IPS-NIHi7 (cell line): ENCODE measurements at regions not wholly inside any gene's neighbourhood (a gene's known extent, or its start where the extent isn't known, plus 50 kb on each side); places are given as distances from the start of the nearest gene placed in this dataset.

Experiments used
- DNase-seq: peaks from one replicate; pipeline ENCODE4 v3.0.0; 2012; ENCODE audit warnings: mixed read lengths; ENCODE audit errors: extremely low spot score

DNA sequence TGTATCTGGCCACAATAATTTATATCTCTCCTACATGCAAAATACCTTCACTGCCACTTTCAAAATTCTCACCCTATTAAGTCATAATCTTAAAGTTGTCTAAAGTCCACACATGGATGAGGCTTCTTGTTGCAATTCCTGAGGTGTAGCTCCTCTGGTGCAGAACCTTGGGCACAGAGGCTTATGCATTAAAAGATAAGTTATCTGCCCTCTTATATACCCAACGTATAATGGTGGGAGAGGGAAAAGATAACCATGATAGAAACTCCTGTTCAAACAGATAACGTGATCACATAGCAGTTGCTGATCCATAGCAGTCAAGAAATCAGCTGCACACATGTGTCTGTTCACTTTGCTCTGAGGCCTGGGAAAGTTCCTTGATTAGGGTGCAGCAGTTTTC lies 1767.0 kb downstream of the MAT2B start:
- no peak for DNase-seq

DNA sequence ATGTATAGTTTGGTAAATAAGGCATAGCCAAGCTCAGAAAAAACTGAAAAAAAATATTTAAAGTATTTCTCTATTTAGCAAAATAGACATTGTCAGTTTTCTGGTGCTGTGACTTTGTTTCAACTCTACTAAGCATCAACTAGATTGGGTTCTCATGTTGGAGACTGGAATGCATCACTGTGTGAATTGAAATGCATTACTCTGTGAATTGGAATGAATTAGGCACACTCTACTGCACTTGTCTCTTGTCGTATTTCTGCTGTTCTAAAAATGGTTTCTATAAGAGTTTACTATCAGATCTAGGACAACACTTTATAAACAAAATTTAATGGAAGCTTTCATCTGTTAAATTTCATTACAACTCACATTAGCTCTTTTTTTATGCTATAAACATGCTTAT lies 1772.2 kb downstream of the MAT2B start:
- no peak for DNase-seq

DNA sequence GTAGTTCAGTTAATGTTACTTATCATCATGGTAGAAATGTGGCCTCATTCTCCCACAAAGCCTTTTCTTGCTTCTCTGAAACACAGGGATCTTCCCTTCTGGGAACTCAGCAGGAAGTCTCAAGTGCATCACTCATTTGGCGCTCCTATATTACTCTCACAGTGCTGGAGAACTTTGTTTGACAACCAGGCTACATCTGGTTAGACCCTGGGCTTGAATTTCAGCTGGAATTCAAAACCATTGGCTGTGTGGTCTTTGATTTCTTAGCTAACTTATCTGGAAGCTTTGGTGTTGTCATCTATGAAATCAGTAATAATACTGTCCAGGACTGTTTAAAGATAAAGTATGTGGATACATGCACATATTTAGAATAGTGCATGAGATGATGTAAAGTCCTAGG lies 1777.1 kb downstream of the MAT2B start:
- DNase-seq: no peak

DNA sequence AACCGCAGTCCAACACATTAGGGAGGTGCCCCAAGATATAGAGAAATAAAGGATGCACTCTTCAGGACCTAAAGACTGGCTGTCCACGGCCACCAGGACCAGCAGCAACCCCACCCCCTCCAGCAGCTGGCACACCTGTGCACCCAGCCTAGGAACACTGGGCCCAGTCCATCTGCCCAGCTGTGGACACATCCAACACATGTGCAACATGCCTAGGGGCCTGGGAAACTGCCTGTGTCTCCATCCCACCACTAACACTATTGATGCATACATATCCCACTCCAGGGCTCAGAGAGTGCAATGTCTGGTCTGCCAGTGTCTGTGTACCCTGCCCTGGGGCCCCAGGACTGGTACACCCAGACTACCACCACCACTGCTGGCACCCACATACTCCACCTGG lies 1781.3 kb downstream of the MAT2B start:
- no peak for DNase-seq

DNA sequence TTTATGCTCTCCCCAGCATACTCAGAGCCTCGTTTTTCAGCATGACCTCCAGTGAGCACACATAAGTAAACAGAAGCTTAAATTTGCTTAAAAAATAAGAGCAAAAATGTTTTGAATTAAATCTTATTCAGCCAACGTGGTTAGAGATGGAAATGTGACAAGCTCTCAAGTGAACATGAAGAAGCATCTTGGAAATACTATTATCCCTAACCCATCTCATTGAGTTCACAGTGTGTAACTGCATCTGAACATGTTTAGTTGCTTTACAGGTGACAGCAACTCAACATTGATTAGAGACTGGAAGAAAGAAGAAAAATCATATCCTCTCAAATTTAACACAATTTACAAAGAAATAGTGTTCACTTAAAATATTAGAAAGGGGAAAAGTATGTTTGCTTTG lies 1785.1 kb downstream of the MAT2B start:
- DNase-seq: no peak

DNA sequence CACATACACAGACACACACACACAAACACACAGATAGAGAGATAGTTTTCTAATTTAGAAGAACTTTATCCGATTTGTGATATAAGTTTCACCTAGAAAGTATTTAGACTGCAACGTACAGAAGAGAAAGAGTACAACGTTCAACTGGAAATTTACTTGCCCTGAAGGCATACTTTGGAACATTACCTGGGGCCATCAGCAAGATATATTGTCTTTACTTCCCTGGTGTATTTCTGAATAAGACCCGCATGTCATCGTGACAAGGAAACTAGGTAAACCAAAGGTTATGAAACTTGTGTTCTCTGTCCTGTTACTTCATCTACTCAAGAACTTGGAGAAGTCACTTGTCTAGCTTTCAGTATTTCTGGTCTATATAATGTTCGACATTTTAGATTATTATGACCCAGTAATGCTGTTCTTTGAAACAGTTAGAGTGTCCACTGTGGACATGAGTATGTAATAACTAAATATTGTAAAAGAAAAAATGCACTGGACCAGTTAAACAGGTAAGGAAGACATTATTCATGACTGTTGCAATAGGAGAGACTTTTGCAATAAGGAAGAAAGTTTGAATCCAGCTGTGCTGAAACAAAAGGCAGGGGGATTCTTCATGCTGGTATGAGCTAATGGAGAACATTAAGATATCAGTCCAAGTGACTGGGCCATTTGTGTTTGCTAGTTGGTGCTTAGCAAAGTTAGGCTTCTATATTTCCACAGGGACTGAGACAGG lies 1791.1 kb downstream of the MAT2B start:
- no peak for DNase-seq

DNA sequence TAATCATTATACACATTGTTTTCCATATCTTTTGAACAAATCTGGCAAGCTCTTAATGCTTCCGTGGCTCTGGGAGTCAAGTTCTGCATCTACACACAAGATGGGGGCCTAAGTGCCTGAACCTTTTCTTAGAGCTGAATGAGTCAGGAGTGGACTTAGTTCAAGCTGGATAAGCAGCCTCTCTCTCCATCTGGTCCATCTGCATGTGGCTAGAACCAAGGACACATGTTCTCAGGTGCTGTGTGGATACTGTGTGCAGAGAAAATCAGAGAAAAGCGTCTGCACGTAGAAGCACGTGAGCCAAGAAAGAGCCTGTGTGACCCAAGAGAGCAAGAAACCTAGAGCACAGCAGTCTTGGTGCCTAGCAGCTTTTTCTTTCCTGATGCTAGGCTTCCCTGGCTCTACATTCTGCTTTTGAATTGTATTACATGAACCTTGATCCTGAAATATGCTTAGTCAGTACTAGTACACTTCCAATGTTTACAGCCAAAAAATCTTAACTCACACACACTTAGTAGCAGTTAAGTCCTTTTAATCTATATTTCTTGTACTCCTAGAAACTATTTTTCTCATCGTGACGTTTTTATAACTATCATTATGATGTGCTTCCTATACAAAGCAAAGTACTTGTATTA lies 1798.9 kb downstream of the MAT2B start:
- DNase-seq: no peak

DNA sequence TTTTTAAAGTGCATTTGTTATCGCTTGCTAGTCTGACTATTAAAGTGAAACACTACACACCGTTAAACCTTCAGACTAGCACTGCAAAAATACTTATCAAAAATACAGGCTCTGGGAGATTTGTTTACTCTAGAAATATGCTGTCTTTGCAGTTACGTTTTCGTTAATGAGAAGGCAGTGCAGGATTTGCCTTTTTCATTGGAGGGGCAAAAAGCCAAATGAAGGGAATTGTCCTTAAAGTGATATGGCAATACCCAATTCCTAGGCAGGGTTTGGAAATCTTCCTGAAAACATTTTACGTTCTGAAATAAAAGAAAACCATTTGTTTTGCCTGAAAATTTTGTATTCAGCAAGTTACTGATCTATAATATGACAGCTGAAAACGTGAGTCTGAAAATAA lies 1800.2 kb downstream of the MAT2B start:
- no peak for DNase-seq

DNA sequence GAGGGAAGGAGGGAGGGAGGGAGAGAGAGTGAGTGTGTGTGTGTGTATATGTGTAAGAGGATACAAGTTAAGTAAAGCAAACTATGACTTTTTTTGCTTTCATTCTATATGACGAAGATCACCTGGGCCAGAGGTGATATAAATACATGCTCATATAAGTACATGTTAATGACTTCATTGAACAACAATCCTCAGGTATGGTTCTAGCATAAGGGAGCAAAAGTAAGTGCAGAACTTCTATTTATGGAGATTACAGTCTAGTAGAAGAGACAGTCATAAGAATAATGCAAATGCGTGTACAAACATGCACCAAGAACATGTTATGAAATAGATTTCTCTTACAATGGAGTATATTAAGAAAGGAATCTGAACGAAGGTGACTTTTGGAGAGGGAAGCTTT lies 1804.0 kb downstream of the MAT2B start:
- no peak for DNase-seq

DNA sequence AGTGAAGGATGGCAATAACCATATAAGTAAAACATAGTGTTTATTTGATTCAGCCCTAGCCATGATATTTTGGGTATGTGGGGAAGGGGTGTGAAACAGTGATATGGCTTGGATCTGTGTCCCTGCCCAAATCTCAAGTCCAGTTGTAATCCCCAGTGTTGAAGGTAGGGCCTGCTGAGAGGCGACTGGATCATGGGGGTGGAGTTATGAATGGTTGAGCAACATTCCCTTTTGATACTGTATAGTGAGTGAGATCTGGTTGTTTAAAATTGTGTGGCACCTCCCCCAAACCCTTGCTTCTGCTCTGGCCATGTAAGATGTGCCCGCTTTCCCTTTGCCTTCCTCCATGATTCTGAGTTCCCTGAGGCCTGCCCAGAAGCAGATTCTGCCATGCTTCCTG lies 1804.6 kb downstream of the MAT2B start:
- DNase-seq: no peak

DNA sequence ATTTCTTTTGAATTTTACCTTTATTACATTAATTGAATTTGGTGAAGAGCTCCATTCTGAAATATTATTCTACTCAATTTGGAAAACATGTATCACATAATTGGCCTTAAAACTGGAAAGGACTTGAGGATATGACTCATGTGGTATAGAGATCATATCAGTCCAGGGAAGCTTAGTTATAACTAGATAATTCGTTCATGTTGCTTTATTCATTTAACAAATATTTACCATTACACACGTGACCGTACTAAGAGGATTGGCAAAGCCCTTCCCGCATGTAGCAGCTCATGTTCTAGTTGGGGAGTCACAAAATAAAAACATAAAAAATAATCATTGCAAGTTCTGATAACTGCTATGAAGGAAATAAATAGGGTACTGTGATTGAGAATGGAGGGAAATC lies 1816.5 kb downstream of the MAT2B start:
- no peak for DNase-seq

DNA sequence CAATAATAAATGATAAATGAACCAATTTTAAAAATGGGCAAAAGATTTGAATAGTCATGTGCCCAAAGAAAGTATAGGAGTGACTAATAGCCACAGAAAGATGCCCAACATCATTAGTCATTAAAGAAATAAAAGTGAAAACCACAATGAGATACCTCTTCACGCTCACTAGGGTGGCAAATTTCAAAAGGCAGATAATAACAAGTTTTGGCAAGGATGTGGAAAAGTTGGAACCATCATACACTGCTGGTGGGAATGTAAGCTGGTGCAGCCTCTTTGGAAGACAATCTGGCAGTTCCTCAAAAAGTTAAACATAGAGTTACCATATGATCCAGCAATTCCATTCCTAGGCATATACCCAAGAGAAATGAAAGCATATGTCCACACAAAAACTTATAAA lies 1819.8 kb downstream of the MAT2B start:
- DNase-seq: no peak

DNA sequence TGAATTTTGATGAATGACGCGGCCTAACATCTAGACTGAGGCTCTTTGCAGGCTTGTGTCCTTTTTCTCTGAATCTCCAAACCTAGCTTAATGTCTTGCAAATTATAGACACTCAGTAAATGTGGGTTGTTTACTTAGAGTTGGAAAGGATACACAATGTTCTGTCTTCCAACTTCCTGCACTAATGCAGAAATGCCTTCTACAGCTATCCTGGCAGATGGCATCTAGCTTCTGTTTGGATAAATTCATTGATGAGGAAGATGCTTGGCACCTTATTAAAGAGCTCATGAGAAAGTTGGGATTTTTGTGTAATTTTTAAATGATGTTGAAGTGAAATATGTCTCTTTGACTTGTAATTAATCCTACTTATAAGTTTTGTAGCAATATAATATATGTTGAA lies 1822.2 kb downstream of the MAT2B start:
- no peak for DNase-seq

DNA sequence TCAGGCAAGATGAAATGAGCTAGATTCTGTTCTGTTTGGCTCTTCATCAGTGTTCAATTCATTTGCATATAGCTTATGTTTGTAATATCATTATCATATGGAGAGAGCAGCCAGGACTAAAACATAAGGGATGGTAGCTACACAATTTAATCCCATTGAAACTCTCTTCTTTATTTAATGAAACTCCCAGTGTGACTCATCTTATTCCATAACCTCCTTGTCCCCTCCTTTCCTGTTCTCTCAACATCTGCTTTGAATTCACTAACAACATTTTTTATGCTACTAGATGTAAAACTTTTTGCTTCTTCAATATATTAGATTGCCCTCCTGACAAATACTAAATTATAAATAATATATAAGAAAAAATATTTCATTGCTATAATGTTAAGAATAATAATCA lies 1823.4 kb downstream of the MAT2B start:
- DNase-seq: no peak

DNA sequence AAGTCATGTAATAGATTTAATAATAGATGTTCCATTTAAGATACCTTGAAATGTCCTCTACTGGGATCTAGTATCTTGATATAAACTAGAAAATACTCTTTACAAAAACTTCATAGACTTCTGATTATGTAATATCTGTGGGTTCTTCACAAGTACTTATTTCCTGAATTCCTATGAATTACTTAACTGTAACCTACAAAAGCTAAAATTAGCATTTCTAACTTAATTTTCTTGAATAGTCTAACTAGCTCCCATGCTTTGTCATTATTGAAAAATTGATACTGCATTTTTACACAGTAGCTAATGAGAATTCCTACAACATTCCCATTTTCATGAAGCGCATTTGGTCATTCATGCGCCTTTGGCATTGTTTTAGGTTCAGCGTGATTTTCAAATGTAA lies 1828.2 kb downstream of the MAT2B start:
- no peak for DNase-seq

DNA sequence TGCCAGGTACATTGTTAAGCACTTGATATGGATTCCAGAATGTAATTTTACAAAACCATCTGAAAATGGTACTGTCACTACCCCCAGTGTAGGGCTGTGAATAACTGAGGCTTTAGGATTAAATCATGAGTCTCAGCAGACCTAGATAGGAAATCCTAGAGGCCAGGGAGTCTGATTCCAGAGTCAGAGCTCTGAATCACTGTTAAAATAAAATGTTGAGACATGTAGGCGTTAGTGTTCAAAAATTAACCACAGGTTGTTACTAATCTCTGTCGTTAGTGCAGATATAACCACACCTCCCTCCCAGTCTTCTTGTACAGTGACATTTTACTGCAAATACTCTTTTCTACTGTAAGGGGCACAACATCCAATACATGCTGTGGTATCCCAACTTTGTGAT lies 1828.8 kb downstream of the MAT2B start:
- no peak for DNase-seq

DNA sequence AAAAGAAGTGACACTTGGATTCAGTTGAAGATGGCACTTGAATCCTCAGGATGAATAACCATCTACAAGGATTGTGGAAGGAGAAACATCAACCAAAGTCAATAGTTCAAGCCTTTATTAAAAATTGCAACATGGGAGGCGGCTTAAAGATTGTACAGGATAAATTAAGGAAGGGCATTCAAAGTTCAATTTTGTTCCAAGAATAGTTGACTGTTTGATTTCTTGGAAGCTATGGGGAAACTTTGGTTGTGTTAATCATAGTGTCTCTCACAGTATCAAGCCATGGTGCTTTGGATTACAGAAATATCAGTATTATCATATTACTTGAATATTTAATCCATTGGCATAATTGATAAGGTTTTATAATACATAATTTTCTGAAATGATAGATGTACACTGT lies 1844.3 kb downstream of the MAT2B start:
- no peak for DNase-seq

DNA sequence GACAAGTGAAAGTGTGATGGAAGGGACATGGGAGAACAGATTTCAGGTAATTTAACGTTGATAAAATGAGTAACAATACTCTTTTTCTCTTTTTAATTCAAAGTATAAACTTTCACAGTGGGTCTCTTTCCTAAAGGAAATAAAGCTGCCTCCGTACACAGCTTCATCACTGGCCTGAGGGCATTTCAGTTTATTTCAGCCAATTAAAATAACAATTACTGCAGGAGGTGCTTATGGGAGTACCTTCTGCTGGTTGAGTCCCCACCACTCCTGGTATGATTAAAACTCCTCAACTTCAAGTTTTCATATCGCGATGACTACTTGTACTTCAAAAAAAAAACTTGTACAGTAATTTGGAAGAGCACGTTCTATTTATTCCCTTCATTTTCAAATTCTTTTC lies 1845.9 kb downstream of the MAT2B start:
- DNase-seq: no peak

DNA sequence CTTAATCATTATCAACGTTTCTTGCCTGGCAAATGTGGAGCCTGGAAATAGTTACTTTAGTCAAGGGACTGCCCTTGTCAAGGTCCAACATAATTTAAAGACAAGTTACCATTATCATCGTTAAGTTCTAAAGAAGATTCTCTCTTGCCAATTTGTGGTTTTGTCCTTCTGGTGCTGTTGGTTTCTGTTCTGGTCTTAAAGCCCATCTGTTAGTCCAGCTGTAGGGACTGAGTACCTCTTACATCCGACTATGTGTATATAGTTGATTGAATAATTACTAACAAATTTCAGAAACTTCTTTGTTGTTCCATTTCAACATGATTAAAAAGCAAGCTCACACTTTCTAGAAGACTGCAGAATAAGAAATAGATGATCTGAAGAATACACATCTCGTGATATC lies 1854.9 kb downstream of the MAT2B start:
- DNase-seq: no peak

DNA sequence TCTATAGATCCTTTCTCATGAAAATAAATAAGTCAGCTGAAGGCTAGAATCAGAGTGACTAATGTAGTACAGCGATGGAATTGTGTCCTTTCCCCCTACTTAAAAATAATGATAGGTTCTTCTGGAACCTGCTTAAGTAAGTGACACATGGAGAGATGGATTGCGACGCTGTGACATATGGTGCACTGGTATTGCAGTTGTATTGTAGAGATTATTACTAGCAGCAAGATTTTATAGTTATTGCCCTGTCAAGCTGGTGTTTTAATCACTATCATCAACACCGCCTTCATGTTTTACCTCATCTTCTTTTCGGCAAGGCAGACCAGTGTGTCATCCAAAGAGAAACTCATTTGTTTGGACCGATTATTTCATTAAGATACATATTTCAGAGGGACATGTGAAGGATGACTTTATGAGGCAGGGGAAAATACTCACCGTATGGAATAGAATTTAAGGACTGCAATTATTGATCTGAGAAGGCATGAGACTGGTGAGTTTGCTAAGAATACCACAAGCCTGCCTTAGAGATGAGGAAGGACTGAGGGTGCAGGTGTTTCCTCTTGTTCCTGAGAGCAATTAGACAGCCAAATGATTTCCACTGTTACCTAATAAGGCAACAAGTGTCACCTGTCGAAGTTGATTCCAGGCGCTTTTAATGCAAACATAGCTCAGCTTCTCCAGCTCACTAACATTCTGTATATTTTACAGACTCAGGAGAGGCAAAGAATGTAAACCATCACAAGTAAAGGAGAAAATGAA lies 1855.5 kb downstream of the MAT2B start:
- no peak for DNase-seq

DNA sequence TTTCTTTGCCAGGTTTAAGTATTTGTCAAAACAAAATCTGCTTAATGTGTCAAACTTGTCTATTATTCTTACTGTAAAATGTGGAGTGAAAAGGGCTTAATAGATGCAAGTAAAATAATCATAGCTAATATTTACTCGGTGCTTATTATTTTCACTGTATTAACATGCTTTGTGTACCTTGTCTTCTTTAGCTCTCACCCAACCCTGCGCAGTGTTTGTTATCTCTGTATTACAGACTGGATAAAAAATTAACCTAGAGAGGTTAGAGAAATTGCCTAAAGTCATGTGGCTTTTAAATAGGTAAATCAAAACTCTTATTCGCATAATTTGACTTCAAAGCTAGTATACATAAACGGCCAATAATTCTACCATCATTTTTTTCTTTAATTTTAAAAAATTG lies 1864.8 kb downstream of the MAT2B start:
- no peak for DNase-seq

DNA sequence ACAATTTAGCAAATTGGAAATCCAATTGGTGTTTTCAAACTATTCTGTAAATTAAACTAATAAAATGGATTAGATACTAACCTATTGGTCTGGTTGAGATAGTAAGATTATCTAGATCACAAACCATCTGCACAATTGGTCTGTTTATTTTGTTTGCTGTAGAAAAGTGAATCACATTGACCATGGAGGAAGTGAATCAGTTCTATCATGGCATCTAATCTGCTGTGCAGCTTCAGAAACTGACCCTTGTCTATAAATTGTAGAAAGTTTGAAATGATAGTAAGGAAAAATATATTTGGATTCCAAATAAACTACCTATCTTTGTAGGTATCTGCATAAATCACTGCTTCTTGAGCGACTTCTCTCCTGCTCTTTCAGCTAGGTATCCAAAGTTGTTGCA lies 1865.4 kb downstream of the MAT2B start:
- DNase-seq: no peak

DNA sequence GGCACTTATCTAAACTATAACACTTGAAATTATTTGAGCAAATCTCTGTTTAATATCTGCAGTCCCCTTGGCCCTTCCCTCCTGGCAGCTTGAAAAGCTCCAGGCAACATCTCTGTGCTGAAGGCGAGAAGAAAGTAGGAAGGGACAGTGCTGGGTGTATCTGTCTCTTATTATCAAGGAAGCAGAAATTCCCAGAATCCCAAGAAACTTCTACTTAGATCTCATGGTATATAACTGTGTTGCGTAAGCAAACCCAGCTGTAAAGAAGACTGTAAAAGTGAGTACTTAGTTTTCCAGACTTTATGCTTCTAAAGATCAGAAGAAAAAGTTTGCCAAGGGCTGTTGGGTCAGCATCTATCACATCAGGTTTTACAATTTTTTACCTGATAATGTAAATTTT lies 1869.8 kb downstream of the MAT2B start:
- no peak for DNase-seq
